WERI-Rb-1 (cell line): ENCODE measurements at regions not wholly inside any gene's neighbourhood (a gene's known extent, or its start where the extent isn't known, plus 50 kb on each side); places are given as distances from the start of the nearest gene placed in this dataset.
"Not testable (repeated sequence)": the region's sequence is repeated elsewhere in the genome, so short reads cannot be mapped to it uniquely, and the experiment has no call there.

Source experiments
- DNase-seq: peaks from one replicate; pipeline ENCODE4 v3.0.0-alpha.2; 2020
- H3K27ac ChIP-seq: fragments of 250-450 bp; sonication (Bioruptor Pico); 2 replicates; pipeline ENCODE4 v1.5.1; 2020; ENCODE audit warnings: mild to moderate bottlenecking, moderate library complexity
- H3K27me3 ChIP-seq: fragments of 250-450 bp; sonication (Bioruptor Pico); 2 replicates; pipeline ENCODE4 v1.5.1; 2021; ENCODE audit warnings: mild to moderate bottlenecking, low read depth, moderate library complexity; ENCODE audit not compliant: insufficient read depth, severe bottlenecking
- H3K36me3 ChIP-seq: fragments of 250-450 bp; sonication (Bioruptor Pico); 2 replicates; pipeline ENCODE4 v1.5.1; 2020; ENCODE audit warnings: mild to moderate bottlenecking, moderate library complexity
- H3K4me3 ChIP-seq: 2 replicates; pipeline ENCODE4 v1.5.1; 2011; ENCODE audit warnings: low read depth, mild to moderate bottlenecking, control low read depth, low read length
- H3K9me3 ChIP-seq: fragments of 250-450 bp; sonication (Bioruptor Pico); 2 replicates; pipeline ENCODE4 v1.5.1; 2021; ENCODE audit warnings: mild to moderate bottlenecking, moderate library complexity; ENCODE audit not compliant: severe bottlenecking
- TF ChIP-seq, protein P1 (sequence below): IDR thresholded peaks from 2 replicates; pipeline ENCODE4 v1.5.1; 2011; ENCODE audit warnings: low read depth, mild to moderate bottlenecking, control low read depth, inconsistent platforms, low read length

- TF ChIP-seq, protein P1, sequence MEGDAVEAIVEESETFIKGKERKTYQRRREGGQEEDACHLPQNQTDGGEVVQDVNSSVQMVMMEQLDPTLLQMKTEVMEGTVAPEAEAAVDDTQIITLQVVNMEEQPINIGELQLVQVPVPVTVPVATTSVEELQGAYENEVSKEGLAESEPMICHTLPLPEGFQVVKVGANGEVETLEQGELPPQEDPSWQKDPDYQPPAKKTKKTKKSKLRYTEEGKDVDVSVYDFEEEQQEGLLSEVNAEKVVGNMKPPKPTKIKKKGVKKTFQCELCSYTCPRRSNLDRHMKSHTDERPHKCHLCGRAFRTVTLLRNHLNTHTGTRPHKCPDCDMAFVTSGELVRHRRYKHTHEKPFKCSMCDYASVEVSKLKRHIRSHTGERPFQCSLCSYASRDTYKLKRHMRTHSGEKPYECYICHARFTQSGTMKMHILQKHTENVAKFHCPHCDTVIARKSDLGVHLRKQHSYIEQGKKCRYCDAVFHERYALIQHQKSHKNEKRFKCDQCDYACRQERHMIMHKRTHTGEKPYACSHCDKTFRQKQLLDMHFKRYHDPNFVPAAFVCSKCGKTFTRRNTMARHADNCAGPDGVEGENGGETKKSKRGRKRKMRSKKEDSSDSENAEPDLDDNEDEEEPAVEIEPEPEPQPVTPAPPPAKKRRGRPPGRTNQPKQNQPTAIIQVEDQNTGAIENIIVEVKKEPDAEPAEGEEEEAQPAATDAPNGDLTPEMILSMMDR: no peak
These were observed 77.5 kb upstream of the ZNF169 start for GRCh38 chr9:94181408-94182181.

GRCh38 chr9:94182532-94182931, 76.6 kb upstream of the ZNF169 start:
- H3K27me3 ChIP-seq: no peaks in the 10 kb centered on the region
- TF ChIP-seq, protein P1: no peak

More at GRCh38 chr9:94181408-94182181, 77.5 kb upstream of the ZNF169 start:
- no peak for DNase-seq
- Histone ChIP-seq H3K27ac (no peak overlapping the region), H3K27me3 (no peaks in the 10 kb centered on the region), H3K9me3 (no peaks in the 10 kb centered on the region), H3K4me3 (no peak overlapping the region), H3K36me3 (peaks cover 33% of the 10 kb centered on the region)

GRCh38 chr9:94183240-94183999, 75.7 kb upstream of the ZNF169 start:
- H3K9me3 ChIP-seq: no peaks in the 10 kb centered on the region
- TF ChIP-seq, protein P1: no peak
- no peaks in the 10 kb centered on the region for H3K27me3 ChIP-seq
- H3K27ac ChIP-seq: no peak overlapping the region
- DNase-seq: no peak
- no peak overlapping the region for H3K4me3 ChIP-seq
- peaks cover 16% of the 10 kb centered on the region for H3K36me3 ChIP-seq

More at GRCh38 chr9:94182532-94182931, 76.6 kb upstream of the ZNF169 start:
- Histone ChIP-seq H3K4me3 (no peak overlapping the region), H3K9me3 (no peaks in the 10 kb centered on the region), H3K36me3 (peaks cover 24% of the 10 kb centered on the region), H3K27ac (no peak overlapping the region)
- DNase-seq: no peak

DNA sequence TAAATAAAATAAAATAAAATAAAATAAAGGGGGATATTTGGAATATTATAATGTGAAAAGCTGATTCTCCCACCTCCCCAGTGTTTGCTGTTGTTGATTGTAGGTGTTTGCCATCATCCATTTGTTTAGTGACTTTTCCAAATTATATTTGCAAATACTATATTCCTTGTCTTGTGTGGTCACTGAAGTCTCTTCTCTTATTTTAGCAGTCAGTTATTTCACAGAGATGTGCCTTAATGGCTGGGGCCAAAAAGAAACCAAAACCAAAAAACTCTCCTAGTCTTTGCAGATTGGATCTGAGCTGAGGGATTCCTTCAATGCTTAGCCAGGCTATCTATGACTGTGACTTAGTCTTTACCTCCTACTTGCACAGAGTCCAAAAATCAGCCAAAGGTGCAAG, 70.9 kb upstream of the ZNF169 start:
- Histone ChIP-seq H3K4me3 (no peak overlapping the region), H3K9me3 (peaks cover 13% of the 10 kb centered on the region), H3K36me3 (no peaks in the 10 kb centered on the region), H3K27me3 (no peaks in the 10 kb centered on the region), H3K27ac (no peak overlapping the region)
- TF ChIP-seq, protein P1: no peak
- DNase-seq: no peak

DNA sequence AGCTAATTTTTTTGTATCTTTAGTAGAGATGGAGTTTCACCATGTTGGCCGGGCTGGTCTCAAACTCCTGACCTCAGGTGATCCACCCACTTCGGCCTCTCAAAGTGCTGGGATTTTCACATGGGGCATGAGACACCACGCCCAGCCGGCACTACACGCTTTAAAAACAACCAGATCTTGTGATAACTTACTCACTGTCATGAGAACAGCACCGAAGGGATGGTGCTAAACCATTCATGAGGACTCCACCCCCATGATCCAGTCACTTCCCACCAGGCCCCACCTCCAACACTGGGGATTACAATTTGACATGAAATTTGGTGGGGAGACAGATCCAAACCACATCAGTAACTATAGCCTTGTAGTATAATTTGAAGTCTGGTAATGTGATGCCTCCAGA, 67.4 kb upstream of the ZNF169 start:
- H3K9me3 ChIP-seq: peaks cover 20% of the 10 kb centered on the region
- not testable (repeated sequence) for H3K27me3 ChIP-seq, H3K36me3 ChIP-seq, H3K27ac ChIP-seq, H3K4me3 ChIP-seq, DNase-seq

DNA sequence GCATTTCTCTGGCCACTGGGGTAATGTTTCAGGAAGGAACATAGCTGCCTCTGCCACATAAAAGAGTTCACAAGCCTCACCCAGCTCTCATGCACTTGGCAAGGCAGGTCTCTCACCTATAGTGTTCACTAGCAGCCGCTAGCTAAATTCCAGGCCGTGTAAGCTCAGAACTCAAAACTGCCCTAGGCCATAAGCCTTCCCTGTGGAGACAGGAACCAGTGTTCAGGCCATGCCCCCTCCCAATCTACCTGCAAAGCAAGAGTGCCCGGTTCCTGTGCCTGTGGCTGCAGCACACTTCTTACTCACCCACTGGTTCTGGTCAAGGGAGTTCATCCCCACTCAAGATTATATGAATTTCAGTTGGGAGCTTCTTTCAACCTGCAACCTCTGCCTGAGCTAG, 60.7 kb upstream of the ZNF169 start:
- Histone ChIP-seq H3K9me3 (peaks cover 11% of the 10 kb centered on the region), H3K27me3 (no peaks in the 10 kb centered on the region), H3K27ac (no peak overlapping the region), H3K4me3 (no peak overlapping the region), H3K36me3 (no peaks in the 10 kb centered on the region)
- no peak for DNase-seq
- TF ChIP-seq, protein P1: no peak
